IMR-90 (cell line): ENCODE measurements at regions not wholly inside any gene's neighbourhood (a gene's known extent, or its start where the extent isn't known, plus 50 kb on each side); places are given as distances from the start of the nearest gene placed in this dataset.

Experiments used
- ATAC-seq: fragments of 200-7000 bp; cut with Tn5 transposase; 2 replicates; pipeline ENCODE4 v1.9.1; 2020; ENCODE audit warnings: low read depth, mild to moderate bottlenecking, moderate library complexity
- BruUV-seq: library from RNA; stranded (reverse); fragments of 400-500 nt; replicated peaks from 2 replicates; lab custom pipeline; 2021; lab: Mats Ljungman, UMichigan
- CTCF ChIA-PET: fragments of 300-600 bp; formaldehyde crosslinking; extraction: SDS; loops from one replicate; lab custom pipeline; 2021; ENCODE audit warnings: antibody characterized with exemption; lab: Yijun Ruan, JAX
- POLR2A ChIA-PET: fragments of 300-600 bp; sonication (Branson Sonifier 250); formaldehyde crosslinking; loops from one replicate; lab custom pipeline; 2022; ENCODE audit warnings: antibody characterized with exemption; ENCODE audit not compliant: unreplicated experiment; lab: Charles Lee
- DNase-seq: peaks from one replicate; pipeline ENCODE4 v3.0.0; 2013
- H2AFZ ChIP-seq: replicated peaks from 2 replicates; pipeline ENCODE3; 2013; ENCODE audit warnings: low read length, mild to moderate bottlenecking; ENCODE audit not compliant: poor library complexity
- H2AK5ac ChIP-seq: 2 replicates; pipeline ENCODE4 v1.6.1; 2013; ENCODE audit warnings: low read depth, low read length, inconsistent platforms
- H2AK9ac ChIP-seq: replicated peaks from 2 replicates; pipeline ENCODE3; 2013; ENCODE audit warnings: mild to moderate bottlenecking, low read depth, low read length, moderate library complexity; ENCODE audit not compliant: poor library complexity
- H2BK120ac ChIP-seq: 2 replicates; pipeline ENCODE4 v1.6.1; 2013; ENCODE audit warnings: low read depth, low read length, inconsistent platforms
- H2BK15ac ChIP-seq: 3 replicates; pipeline ENCODE4 v1.6.1; 2013; ENCODE audit warnings: low read depth, low read length, inconsistent platforms
- H2BK20ac ChIP-seq: 2 replicates; pipeline ENCODE4 v1.6.1; 2013; ENCODE audit warnings: low read depth, mild to moderate bottlenecking, inconsistent platforms, low read length, moderate library complexity
- H2BK5ac ChIP-seq: 2 replicates; pipeline ENCODE4 v1.6.1; 2013; ENCODE audit warnings: mild to moderate bottlenecking, low read depth, low read length, inconsistent platforms; ENCODE audit not compliant: poor library complexity, severe bottlenecking
- H3K14ac ChIP-seq: replicated peaks from 2 replicates; pipeline ENCODE4 v1.6.1; 2013; ENCODE audit warnings: low read depth, low read length, inconsistent platforms
- H3K18ac ChIP-seq: 2 replicates; pipeline ENCODE4 v1.6.1; 2013; ENCODE audit warnings: low read depth, low read length, control low read depth
- H3K23ac ChIP-seq: 2 replicates; pipeline ENCODE4 v1.6.1; 2013; ENCODE audit warnings: low read depth, low read length, inconsistent platforms
- H3K27ac ChIP-seq: 2 replicates; pipeline ENCODE4 v1.5.1; 2013; ENCODE audit warnings: mild to moderate bottlenecking, control low read depth, low read length; ENCODE audit not compliant: insufficient read depth
- H3K27me3 ChIP-seq: 2 replicates; pipeline ENCODE4 v1.6.1; 2013; ENCODE audit warnings: low read length; ENCODE audit not compliant: control insufficient read depth, insufficient read depth
- H3K36me3 ChIP-seq: 2 replicates; pipeline ENCODE4 v1.6.1; 2013; ENCODE audit warnings: low read length, mixed read lengths; ENCODE audit not compliant: control insufficient read depth, insufficient read depth
- H3K4ac ChIP-seq: 2 replicates; pipeline ENCODE4 v1.6.1; 2013; ENCODE audit warnings: low read depth, low read length, inconsistent platforms
- H3K4me1 ChIP-seq: 2 replicates; pipeline ENCODE4 v1.6.1; 2013; ENCODE audit warnings: low read length, mixed read lengths; ENCODE audit not compliant: control insufficient read depth, insufficient read depth
- H3K4me2 ChIP-seq: 2 replicates; pipeline ENCODE4 v1.6.1; 2013; ENCODE audit warnings: low read depth, mild to moderate bottlenecking, control low read depth, low read length, moderate library complexity
- H3K4me3 ChIP-seq: 2 replicates; pipeline ENCODE4 v1.5.1; 2013; ENCODE audit warnings: low read depth, mild to moderate bottlenecking, control low read depth, low read length, moderate library complexity; ENCODE audit not compliant: insufficient read depth
- H3K56ac ChIP-seq: 2 replicates; pipeline ENCODE4 v1.6.1; 2013; ENCODE audit warnings: low read length, inconsistent platforms; ENCODE audit not compliant: insufficient read depth; ENCODE audit errors: extremely low read depth
- H3K79me1 ChIP-seq, 2 experiments: 2 replicates each; pipeline ENCODE4 v1.6.1; 2013; ENCODE audit warnings: low read length in 2 of 2, inconsistent platforms in 1 of 2, low read depth in 1 of 2
- H3K9ac ChIP-seq: 2 replicates; pipeline ENCODE4 v1.6.1; 2013; ENCODE audit warnings: low read depth, low read length, control low read depth
- H3K9me1 ChIP-seq: 2 replicates; pipeline ENCODE4 v1.6.1; 2013; ENCODE audit warnings: low read length, inconsistent platforms; ENCODE audit not compliant: insufficient read depth
- H3K9me3 ChIP-seq: 2 replicates; pipeline ENCODE4 v1.6.1; 2013; ENCODE audit warnings: low read length; ENCODE audit not compliant: control insufficient read depth, insufficient read depth
- H4K20me1 ChIP-seq: 2 replicates; pipeline ENCODE4 v1.6.1; 2013; ENCODE audit warnings: low read length, inconsistent platforms; ENCODE audit not compliant: insufficient read depth
- H4K5ac ChIP-seq: 2 replicates; pipeline ENCODE4 v1.6.1; 2013; ENCODE audit warnings: mild to moderate bottlenecking, low read depth, low read length, control low read depth
- H4K8ac ChIP-seq, 2 experiments: 2 replicates each; pipeline ENCODE4 v1.6.1; 2013; ENCODE audit warnings: low read depth in 2 of 2, low read length in 2 of 2, control low read depth in 1 of 2, inconsistent platforms in 1 of 2
- H4K91ac ChIP-seq: 2 replicates; pipeline ENCODE4 v1.6.1; 2013; ENCODE audit warnings: low read depth, low read length, inconsistent platforms; ENCODE audit not compliant: insufficient read depth
- MAFK ChIP-seq: IDR thresholded peaks from 2 replicates; pipeline ENCODE4 v1.6.1; 2012; ENCODE audit warnings: low read depth, low read length, improper control_type of control experiment
- NFE2L2 ChIP-seq: fragments of 150-350 bp; IDR thresholded peaks from 2 replicates; pipeline ENCODE4 v1.6.1; 2016; ENCODE audit warnings: low read depth, mild to moderate bottlenecking, low read length
- WGBS, 2 experiments: methylation state at CpG; one replicate each; pipeline versions ENCODE4 v1.1.5 to v1.1.7; 2013; ENCODE audit warnings: missing lambda C conversion rate in 2 of 2; ENCODE audit not compliant: insufficient read length in 1 of 2; ENCODE audit errors: extremely low coverage in 2 of 2; 5-methylcytosine and 5-hydroxymethylcytosine counted together
- dilution Hi-C: fragments of 300-500 bp; cut with HindIII; formaldehyde crosslinking; loops from one replicate; pipeline ENCODE4 v1.14.3; 2018; ENCODE audit warnings: low sequenced_read_pairs; ENCODE audit not compliant: unreplicated experiment
- in situ Hi-C: fragments of 300-500 bp; cut with MboI; formaldehyde crosslinking; loops from 3 replicates; pipeline ENCODE4 v1.14.3; 2019; ENCODE audit warnings: low sequenced_read_pairs, inconsistent platforms, mixed read lengths
- intact Hi-C: fragments of 100-400 bp; cut with micrococcal nuclease; formaldehyde crosslinking; loops from 2 replicates; pipeline ENCODE4 v1.10.0; 2022

DNA sequence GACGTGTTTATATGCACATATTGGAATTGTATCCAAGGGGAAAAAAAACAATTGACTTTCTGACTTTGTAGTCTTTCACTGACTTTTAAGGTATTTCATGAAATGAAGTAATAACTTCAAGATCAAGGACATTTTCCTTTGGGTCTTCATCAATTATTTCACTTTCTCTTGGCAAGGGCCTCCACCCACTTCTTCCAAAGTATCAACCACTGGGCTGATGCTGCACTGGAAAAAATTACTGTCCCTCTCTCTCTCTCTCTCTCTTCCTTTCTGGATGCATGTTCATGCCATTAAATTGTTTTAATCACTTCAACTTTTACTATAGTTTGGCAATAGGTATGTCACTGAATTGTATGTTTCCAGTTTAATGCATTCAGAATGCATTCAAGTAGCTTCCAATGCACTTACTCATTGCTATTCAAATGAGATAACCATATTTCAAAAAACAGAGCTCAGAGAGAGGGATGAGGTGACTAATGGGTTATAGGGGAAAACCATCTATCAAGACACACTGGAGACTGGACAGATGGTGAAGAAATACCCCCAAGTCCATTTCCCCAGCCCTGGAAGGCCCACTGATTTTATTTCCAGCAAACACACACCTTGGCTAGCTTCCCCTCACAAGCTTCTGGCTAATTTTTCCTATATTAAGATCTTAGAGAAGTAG is 585.3 kb downstream of the EBF1 start:
- POLR2A ChIA-PET: no interaction called here
- Histone ChIP-seq H2AK5ac (no peak overlapping the region), H3K4me2 (no peak overlapping the region), H3K27ac (no peak overlapping the region), H2AFZ (no peak overlapping the region), H4K20me1 (no peaks in the 10 kb centered on the region), H4K8ac (no peak overlapping the region), H3K4ac (no peak overlapping the region), H2BK5ac (no peak overlapping the region), H3K18ac (no peak overlapping the region), H3K4me1 (no peaks in the 10 kb centered on the region), H3K9me3 (no peaks in the 10 kb centered on the region), H4K91ac (no peak overlapping the region), H3K14ac (no peak overlapping the region), H3K9ac (no peak overlapping the region), H3K23ac (no peak overlapping the region), H2BK15ac (no peak overlapping the region), H3K79me1 (no peaks in the 10 kb centered on the region), H4K5ac (no peak overlapping the region), H3K9me1 (no peaks in the 10 kb centered on the region), H3K4me3 (no peak overlapping the region), H2BK20ac (no peak overlapping the region), H3K56ac (no peak overlapping the region), H2AK9ac (no peak overlapping the region), H3K27me3 (no peaks in the 10 kb centered on the region), H3K36me3 (no peaks in the 10 kb centered on the region), H2BK120ac (no peak overlapping the region)
- BruUV-seq: no TSS peak
- in situ Hi-C loops: no loop called here
- no peak for TF ChIP-seq MAFK
- no peak for TF ChIP-seq NFE2L2
- intact Hi-C loops: no loop called here
- peak; percentile 13 for DNase-seq
- WGBS, 2 experiments: no CpG with 5 or more reads among the region's 1 CpG
- dilution Hi-C loops: no loop called here
- no peak for ATAC-seq
- CTCF ChIA-PET: no interaction called here
